ENCODE measurements at regions not wholly inside any gene's neighbourhood (a gene's known extent, or its start where the extent isn't known, plus 50 kb on each side); places are given as distances from the start of the nearest gene placed in this dataset.
A peak's percentile ranks its signal among the peaks of the same experiment; 100 is the strongest.

DNA sequence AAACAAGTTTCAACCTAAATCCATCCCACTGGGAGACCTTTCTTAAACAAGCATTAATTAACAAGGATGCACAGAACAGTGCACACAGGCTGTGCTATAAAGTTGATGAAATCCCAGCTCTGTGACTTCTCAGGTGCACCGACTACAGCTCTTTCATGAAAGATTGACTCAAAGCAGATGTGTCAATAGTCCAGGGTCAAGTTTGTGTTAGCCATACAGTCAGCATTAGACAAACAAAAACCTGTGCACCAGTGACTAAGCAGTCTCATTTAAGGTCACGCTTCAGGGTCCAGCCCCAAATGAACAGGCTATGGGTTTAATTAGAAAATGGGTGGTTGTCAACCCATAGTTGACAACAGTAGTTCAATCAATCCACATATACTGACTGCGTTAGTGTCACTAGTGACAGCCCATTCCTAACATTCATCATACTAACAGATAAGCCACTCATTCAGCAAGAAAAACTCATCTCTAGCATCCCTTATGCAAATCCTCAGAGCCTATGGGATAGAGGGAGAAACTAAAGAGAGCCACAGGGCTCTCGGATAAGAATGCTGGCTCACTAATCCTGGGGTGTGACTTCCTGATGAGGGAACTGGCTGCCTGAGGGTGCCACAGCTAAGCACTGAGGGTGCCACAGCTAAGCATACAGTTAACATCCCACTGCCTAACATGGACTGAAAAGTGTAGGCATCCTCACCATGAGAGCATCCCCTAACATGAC, 84.1 kb downstream of the WNT5A start:
- H3K4me3 ChIP-seq (ENCODE audit: low read depth, low read length), result no peak overlapping the region
- DNase-seq (ENCODE audit: low read depth), result peak; percentile 19
- TF ChIP-seq, protein P1, sequence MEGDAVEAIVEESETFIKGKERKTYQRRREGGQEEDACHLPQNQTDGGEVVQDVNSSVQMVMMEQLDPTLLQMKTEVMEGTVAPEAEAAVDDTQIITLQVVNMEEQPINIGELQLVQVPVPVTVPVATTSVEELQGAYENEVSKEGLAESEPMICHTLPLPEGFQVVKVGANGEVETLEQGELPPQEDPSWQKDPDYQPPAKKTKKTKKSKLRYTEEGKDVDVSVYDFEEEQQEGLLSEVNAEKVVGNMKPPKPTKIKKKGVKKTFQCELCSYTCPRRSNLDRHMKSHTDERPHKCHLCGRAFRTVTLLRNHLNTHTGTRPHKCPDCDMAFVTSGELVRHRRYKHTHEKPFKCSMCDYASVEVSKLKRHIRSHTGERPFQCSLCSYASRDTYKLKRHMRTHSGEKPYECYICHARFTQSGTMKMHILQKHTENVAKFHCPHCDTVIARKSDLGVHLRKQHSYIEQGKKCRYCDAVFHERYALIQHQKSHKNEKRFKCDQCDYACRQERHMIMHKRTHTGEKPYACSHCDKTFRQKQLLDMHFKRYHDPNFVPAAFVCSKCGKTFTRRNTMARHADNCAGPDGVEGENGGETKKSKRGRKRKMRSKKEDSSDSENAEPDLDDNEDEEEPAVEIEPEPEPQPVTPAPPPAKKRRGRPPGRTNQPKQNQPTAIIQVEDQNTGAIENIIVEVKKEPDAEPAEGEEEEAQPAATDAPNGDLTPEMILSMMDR (conservative IDR thresholded peaks at IDR 0.05; ENCODE audit: low read depth, low read length), result no peak

DNA sequence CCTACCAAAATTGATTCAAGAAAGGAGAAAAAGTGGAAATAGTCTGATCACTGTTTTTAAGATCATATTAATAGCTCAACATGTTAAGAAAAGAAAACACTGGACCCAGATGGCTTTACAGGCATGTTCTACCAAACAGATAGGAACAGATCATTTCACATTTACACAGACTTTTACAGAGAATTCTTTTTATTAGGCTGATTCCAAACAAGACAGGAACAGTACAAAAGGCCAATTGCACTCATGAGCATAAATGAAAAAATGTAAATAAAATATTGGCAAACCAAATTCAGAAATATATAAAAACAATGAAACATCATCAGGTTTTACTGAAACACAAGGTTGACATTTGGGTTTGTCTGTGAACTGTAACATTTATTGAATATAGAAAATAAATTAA, 106.5 kb downstream of the WNT5A start:
- H3K4me3 ChIP-seq (ENCODE audit: low read depth, low read length), result no peak overlapping the region
- no peak for DNase-seq (ENCODE audit: low read depth)
- TF ChIP-seq, protein P1 (conservative IDR thresholded peaks at IDR 0.05; ENCODE audit: low read depth, low read length), result no peak

DNA sequence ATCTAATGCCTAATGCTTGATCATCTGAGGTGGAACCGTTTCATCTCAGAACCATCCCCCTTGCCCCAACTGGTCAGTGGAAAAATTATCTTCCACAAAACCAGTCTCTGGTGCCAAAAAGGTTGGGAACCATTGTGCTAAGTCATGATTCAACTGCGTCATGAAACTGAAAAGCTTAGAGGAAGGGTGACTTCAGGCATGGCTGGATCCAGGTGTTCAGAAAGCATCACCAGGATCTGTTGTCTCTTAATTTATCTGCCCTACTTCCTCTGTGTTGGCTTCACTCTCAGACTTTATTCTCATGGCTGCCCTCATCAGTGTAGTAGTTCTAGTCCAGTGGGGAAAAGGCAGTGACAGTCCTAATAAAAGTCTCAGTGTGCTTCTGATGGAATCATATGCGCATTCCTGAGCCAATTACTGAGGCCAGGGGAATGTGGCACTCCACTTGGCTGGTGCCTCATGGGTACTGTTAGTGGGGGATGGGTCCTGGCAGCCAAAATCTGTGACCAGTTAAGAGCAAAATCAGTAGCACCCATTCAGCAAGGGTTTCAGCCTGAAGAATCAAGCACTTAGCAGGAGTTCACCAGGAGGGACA, 110.3 kb downstream of the WNT5A start:
- H3K4me3 ChIP-seq (ENCODE audit: low read depth, low read length), result no peak overlapping the region
- no peak for DNase-seq (ENCODE audit: low read depth)
- TF ChIP-seq, protein P1 (conservative IDR thresholded peaks at IDR 0.05; ENCODE audit: low read depth, low read length), result no peak

DNA sequence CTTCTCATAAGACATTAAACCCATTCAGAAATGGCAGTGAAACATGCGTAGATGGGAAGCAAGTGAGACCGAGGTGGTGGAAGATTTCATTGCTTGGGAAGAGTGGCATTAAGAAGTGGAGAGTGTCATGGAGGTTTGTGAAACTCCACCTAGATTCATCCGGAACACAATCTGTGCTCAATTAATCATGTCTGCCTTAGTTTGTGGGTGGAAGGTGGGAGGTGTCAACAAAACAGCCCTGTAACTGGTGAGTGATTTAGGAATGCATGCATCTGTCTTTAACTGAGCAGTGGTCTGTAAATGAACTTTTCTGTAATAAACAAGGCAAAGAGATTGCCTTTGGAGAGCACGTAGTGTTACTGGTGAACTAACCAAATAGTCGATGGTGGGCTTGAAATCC, 113.7 kb downstream of the WNT5A start:
- no peak for DNase-seq (ENCODE audit: low read depth)
- H3K4me3 ChIP-seq (ENCODE audit: low read depth, low read length), result no peak overlapping the region
- TF ChIP-seq, protein P1 (conservative IDR thresholded peaks at IDR 0.05; ENCODE audit: low read depth, low read length), result no peak

DNA sequence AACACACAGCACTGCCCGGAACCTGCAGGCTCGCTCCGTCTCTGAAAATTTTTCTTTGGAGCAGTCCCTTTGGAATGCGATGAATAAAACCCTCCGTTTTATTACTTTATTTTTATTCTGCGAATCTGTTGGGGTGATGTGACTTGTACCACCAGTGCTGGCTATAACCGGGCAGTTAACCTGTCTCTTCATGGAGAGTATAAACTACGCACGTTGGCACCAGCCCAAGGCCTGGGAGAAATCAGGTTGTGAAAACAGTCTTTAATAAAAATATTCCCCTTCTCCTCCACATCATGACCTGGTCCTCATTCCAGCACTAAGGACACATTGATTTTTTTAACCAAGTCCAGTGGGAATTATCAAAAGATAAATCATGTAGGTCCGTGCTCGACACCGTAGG, 116.8 kb downstream of the WNT5A start:
- DNase-seq (ENCODE audit: low read depth), result no peak
- TF ChIP-seq, protein P1 (conservative IDR thresholded peaks at IDR 0.05; ENCODE audit: low read depth, low read length), result no peak
- no peak overlapping the region for H3K4me3 ChIP-seq (ENCODE audit: low read depth, low read length)

DNA sequence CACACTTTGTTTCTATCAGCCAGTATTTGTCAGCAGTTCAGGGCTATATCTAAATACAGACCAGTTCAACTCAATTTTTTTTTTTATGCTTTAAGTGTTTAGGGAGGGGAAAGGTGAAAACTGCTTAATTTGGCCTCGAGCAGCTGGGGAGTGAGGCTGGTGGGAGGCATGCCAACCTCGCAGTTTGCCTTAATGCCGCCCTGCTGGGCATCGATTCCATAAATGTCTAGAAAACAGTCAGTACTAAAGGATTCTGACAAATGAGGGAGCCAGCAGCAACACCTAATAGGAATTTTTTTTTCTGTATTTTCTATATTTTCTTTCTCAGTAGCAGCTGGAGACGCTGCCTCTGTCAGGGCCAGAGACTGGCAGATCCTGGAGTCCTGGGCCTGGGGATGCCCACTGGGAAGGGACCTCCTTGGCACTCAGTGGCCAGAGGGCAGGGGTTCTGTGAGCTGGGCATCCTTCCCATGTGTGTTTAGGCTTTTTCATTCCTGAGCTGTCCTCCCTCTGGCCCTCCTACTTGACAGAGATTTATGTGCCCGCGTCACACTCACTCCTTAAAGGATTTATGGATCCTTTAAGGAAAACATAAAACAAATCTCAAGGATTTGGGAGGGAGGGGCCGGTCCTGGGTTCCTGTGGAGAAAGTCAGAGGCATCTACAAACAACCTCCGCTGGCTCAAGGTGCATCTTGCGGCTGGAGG, 117.8 kb downstream of the WNT5A start:
- DNase-seq (ENCODE audit: low read depth), result no peak
- no peak overlapping the region for H3K4me3 ChIP-seq (ENCODE audit: low read depth, low read length)
- TF ChIP-seq, protein P1 (conservative IDR thresholded peaks at IDR 0.05; ENCODE audit: low read depth, low read length), result no peak
